HG02973 (cell line): ENCODE measurements at regions not wholly inside any gene's neighbourhood (a gene's known extent, or its start where the extent isn't known, plus 50 kb on each side); places are given as distances from the start of the nearest gene placed in this dataset.
"Not testable (repeated sequence)": the region's sequence is repeated elsewhere in the genome, so short reads cannot be mapped to it uniquely, and the experiment has no call there.

Source experiments
- ATAC-seq: cut with Tn5 transposase; IDR thresholded peaks from one replicate; pipeline ENCODE4 v1.9.1; 2021; ENCODE audit warnings: moderate library complexity; ENCODE audit not compliant: unreplicated experiment

DNA sequence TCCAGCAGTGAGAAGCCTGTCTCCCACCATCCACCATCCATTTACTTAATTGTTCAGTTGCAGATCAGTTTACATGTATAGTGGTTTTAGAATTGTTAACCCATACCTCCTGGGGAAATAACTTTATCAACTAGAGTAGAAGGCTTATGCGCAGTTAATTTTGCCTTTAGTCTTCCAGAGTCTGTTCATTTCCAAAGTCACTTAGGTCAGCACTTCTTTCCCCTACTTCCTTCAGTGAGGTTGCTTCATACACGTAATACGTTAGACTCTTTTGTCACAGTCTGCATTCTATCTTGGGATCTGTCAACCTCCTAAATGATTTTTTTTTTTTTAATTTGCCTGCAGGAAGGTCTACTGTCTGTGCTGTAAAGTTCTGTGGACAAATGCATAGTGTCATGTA lies 495.6 kb upstream of the ISX start:
- no peak for ATAC-seq

DNA sequence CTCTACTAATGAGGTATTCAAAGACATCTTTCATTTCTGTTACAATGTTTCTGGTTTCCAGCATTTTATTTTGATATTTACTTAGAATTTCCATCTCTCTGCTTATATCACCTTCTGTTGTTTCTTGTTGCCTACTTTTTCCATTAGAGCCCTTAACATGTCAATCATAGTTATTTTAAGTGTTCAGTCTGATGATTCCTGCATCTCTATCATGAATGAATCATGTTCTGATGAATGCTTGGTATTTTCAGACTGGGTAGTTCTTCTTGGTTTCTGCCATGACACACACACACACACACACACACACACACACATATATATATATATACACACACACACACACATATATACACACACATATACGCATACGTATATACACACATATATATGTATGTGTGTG lies 486.4 kb upstream of the ISX start:
- ATAC-seq: no peak

DNA sequence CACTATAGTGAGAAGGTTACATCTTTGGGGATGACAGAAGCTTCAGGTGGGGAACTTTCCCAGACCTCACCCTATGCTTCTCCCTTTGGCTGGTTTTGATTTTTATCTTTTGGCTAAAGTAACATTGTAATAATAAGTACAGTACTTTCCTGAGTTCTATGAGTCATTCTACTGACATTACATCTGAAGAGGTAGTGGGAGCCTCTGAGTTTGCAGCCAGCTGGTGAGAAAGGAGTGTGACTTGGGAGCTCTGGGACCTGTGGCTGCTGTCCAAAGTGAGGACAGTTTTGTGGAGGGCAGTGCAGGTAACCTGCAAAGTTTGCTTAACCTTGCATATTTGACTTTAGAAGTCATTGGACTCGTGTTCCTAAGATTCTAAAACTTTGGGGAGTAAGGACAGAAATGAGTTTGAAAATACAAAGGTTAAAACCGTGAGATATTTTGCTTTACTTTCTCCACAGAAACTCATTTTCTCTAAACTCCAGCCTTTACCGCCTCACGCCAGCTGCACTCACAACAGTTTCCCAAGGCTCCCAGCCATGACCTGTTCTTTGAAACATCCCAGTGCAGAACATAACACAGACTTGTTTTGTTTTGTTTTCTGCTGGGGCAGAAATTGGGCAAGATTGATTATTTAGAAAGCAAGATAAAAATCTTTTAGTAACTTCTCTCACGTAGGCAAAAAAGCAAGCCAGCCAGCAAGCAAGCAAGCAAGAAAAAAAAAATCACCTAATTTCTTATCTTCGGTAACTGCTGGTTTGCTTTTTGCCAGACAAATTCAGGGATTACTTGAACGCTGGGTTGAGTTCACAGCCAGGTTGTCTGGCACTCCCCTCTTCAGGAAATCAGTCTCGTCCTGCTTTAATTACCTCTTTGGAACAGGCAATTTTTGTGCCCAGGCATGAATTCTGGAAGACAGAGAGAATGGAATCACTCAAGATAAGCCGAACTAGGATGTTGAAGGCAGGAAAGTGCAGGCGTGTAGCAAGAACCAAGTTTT lies 478.3 kb upstream of the ISX start:
- no peak for ATAC-seq

DNA sequence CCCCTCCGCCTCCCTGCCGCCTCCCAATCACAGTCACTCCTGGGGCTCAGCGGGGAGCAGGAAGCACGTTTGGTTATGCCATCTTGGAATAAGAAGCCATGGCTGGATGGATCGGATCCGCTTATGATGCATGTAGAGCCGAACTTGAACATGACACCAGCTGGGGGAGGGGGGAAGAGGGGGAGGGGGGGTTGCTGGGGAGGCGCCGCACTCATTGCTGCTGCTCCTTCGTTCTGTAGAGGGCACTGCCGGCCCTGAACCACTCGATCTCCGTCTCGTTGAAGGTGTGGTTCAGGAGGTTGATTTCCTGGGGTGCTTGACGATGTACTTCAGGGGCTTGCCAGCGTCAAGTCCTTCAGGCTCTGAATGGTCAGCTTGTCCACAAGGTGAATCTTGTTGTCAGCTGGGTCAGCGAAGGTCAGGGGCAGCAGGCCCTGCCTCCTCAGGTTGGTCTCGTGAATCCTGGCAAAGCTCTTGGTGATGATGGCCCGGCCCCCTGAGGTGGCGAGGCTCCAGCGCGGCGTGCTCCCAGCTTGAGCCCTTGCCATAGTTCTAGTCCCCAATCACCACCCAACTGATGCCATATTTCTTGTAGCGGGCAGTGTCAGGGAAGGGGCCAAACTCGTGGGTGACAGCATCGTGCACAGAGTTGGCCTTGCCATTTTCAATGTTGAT lies 476.9 kb upstream of the ISX start:
- no peak for ATAC-seq

DNA sequence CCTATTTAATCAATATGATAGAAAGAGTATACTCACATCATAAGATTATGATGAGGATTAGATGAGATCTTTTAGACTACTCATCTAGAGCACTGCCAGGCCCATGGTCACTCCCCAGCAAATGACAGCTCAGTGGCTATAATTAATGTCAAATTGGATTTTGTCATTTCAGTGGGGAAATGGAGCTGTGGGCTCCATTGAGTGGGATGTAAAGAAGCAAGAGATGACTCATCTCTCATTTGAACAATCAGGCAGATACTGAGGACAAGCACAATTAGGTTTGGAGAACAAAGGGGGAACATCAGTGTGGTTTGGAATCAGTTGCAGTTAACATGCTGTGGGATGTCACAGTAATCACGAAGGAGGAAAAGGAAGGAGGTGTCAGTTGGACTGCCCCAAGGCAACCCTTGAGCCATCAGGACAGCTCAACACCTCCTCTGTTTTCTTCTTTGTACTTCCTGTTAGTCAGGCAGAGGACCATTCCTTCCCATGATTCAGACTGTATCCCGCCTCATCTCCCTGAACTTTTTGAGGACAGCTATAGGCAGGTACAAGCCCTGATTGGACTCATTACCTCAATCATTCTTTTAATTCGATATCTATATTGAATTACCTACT lies 473.7 kb upstream of the ISX start:
- no peak for ATAC-seq

DNA sequence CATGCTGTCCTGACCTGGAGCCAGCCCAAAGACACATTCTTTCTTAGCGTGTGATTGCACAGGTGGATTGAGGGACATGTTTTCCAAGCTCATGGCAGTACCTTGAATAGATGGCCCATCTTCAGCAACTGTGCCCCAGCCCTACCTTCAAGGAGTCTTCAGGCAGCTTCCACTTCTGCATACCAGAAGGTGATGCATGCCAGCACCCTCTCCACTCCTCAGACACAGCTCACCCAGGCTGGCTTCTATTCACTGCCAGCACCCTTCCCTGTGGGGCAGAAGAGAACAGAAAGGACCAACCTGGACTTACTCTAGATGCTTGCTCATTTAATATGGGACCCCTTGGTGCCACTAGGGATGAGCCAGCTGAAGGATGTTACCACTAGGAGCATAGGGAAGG lies 466.4 kb upstream of the ISX start:
- ATAC-seq: no peak

DNA sequence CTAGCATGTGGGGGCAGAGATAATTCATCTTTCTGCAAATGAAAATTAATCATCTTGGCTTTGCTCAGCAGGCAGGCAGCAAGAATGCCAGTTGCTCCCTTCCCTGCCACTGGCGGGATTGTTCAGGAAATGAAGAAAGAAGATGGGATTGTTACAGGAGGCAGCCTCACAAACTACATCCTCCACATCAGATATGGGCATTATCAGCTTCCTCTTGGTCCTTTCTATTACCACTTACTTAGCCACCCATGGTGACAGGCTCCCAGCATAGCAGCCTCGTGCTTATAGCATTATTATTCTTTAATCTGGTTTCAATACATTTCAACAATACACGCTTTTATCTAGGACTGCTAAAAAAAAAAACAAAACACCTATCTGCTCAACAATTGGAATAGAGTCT lies 461.6 kb upstream of the ISX start:
- no peak for ATAC-seq

DNA sequence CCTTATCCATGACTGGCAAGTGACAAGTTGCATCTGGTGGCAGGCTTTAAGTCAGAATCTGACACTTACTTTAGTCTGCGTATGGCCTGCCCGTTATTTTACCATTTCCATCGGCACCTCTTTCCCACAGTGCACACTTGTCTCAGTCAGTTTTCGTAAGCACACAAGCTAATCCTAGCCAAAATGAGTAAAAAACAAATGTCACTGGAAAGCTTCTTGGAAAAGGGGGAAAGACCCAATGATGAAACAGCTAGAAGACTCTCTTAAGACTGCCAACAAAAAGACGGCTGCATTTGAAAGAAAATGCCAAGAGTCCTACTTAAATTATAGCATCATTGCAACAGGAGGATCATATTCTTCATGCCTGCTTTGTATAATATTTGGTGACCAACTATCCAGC lies 457.9 kb upstream of the ISX start:
- ATAC-seq: no peak

DNA sequence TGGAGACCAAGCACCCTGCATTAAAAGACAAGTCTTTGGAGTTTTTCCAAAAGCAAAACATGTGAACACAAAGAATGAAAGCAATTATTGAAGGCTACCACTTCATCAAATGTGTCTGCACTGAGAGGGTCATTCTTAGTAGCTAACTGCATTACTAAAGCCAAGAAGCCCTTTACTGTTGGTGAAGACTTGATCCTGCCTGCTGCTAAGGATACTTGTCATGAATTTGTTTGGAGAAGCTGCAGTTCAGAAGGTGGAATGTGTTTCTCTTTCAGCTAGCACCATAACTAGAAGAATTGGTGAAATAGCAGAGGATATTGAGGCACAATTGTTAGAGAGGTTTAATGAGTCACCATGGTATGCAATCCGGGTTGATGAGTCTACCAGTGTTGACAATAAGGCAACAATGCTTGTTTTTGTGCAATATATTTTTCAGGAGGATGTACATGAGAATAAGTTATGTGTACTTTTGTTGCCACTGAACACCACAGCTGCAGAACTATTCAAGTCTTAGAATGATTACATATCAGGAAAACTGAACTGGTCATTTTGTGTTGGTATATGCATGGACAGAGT lies 457.3 kb upstream of the ISX start:
- ATAC-seq: no peak

DNA sequence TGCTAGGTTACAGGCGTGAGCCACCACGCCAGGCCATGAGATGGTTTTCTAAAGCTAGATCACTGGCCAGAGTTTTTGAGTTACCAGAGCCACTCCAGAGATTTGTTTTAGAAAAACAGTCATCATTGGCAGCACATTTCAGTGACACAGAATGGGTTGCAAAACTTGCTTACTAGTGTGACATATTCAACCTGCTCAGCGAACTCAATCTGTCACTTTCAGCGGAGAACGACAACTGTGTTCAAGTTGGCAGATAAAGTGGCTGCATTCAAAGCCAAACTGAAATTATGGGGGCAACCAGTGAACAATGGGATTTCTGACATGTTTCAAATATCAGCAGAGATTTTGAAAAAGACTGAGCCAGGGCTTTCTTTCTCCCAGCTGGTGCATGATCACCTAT lies 456.3 kb upstream of the ISX start:
- ATAC-seq: no peak

DNA sequence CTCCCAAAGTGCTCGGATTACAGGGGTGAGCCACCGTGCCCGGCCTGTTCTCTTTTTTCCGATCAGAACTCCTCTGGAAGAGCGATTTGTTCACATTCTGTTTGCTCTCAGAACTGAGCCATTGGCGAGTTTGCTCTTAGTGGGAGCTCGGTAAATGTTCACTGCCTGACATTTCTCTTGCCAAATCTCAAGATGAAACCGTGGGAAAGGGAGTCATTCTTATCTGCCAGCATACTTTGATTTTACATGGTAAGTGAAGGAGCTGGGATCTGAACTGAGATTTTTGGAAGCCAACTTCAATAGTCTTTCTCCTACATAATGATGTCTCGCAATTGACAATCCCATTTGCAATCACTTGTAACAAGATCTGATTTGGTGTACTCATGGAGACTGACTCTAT lies 445.8 kb upstream of the ISX start:
- ATAC-seq: no peak

DNA sequence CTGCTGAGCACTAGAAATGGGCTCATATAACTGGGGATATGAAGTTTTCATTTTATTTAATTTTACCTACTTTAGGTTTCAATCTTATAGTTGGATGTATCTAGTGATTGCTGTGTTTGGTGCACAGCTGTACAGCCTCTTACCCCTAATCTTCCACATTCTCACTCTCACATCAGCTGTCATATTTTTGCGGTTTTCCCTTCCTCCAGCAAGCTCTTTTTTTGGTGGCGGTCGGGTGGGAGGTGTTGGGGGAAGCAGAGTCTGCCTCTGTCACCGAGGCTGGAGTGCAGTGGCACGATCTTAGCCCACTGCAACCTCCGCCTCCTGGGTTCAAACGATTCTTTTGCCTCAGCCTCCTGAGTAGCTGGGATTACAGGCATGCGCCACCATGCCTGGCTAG lies 445.1 kb upstream of the ISX start:
- no peak for ATAC-seq

DNA sequence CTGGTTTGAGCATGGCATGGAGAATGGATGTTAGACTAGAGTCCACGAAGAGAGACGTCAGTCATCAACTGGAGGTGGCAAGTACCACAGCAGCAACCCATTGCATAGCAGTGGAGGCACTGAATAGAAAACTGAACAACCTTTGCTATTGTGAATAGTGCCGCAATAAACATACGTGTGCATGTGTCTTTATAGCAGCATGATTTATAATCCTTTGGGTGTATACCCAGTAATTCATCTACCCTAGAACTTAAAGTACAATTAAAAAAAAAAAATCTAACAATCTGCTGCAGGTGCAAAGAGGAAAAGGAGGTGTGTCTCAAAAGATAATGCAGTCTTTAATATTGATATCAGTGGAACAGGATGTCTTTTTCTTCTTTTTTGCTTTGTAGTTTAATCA lies 443.4 kb upstream of the ISX start:
- no peak for ATAC-seq

DNA sequence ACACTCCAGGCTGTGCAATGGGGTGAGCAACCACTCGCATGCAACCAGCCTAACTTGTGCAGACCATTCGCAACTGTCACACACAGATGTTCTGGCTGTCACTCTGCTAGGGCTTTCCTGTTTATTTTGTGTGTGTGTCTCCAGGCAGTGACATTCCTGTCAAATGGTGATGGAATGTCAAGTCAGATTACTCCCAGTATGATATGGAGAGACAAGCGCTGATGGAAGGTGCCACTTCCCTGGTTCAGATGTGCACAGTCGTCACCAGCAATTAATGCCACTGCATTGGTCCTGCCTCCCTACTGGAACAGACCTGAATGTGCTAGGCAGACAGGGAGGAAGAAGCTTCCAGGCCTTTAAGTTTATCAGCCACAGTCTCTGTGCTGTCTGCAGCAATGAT lies 442.4 kb upstream of the ISX start:
- ATAC-seq: no peak

DNA sequence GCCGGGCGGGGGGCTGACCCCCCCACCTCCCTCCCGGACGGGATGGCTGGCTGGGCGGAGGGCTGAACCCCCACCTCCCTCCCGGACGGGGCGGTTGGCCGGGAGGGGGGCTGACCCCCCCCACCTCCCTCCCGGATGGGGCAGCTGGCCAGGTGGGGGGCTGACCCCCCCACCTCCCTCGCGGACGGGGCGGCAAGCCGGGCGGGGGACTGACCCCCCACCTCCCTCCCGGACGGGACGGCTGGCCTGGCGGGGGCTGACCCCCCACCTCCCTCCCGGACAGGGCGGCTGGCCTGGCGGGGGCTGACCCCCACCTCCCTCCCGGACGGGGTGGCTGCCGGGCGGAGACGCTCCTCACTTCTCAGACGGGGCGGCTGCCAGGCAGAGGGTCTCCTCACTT lies 440.1 kb upstream of the ISX start:
- not testable (repeated sequence) for ATAC-seq

DNA sequence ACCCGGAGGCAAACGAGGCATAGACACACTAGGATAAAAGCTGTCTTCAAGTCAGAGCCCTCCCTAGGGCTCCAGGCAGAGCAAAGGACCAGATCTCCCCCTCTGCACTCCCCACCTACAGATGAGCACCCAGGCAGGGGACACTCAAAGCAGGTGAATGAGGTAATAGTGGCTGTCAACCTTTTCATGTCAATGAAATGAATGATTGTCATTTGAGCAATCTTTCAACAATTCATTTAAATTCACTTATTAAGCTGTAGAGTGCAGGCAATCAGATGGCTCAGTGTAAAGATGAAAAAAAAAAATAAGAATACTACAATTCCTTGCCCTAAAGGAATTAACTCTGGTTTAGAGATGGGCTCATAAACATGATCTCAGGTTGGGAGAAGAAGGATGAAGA lies 427.8 kb upstream of the ISX start:
- no peak for ATAC-seq

DNA sequence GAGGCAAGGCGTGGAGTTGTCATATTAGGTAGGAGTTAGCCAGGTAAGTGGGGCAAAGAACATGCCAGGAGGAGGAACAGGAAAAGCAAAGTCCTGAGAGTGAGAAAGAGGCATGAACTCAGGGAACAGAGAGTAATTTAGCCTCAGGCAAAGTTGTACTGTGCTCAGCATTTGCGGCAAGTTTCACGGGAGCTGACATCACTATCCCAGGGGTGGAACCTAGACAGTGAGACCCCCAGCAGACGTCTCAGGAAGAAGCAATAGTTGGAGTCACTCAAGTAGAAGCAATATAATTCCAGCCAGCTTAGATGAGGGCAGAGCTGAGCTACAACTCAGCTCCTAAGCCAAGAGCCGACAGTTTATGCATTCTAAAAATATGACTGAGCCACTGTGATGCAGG lies 426.0 kb upstream of the ISX start:
- ATAC-seq: no peak

DNA sequence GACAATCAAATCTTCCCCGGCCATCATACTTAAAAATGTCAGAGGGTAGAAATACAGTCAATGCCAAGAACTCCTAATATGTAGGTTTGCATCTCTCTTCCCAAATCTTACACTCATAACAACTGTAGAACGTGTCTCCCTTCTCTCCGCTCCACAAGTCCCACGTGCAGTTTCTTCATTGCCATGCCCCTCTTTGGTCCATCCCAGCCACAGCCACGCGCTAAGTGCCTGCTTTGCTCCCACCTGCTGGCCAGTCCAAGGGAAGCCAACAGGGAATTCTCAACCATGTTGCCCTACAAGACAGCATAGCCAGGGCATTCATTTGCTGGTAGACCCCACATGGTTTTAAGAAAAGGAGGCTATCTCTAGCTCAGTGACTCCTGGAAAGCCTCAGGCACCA lies 420.6 kb upstream of the ISX start:
- ATAC-seq: no peak

DNA sequence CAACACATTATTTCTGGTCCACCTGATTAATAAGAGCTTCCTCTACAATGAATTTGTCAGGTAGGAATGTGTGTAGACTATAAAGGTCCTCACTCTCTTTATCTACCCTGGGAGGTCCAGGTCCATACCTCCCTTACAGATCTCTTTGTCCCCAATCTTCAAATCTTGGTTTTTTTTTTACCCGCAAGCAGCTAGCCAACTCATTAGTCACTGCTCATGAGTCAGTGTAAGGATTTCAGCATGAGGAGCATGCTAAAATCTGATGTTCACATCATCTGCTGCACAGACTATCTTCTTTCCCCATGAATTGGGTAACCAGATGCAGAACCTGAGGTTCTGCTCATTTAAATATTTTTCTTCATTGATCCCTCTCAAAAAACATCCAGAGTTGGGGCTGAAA lies 397.0 kb upstream of the ISX start:
- no peak for ATAC-seq

DNA sequence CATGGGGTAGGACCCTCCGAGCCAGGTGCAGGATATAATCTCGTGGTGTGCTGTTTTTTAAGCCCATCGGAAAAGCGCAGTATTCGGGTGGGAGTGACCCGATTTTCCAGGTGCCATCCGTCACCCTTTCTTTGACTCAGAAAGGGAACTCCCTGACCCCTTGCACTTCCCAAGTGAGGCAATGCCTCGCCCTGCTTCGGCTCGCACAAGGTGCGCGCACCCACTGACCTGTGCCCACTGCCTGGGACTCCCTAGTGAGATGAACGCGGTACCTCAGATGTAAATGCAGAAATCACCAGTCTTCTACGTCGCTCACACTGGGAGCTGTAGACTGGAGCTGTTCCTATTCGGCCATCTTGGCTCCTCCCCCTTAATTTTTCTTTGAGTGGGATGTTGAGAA lies 382.9 kb upstream of the ISX start:
- ATAC-seq: not testable (repeated sequence)

DNA sequence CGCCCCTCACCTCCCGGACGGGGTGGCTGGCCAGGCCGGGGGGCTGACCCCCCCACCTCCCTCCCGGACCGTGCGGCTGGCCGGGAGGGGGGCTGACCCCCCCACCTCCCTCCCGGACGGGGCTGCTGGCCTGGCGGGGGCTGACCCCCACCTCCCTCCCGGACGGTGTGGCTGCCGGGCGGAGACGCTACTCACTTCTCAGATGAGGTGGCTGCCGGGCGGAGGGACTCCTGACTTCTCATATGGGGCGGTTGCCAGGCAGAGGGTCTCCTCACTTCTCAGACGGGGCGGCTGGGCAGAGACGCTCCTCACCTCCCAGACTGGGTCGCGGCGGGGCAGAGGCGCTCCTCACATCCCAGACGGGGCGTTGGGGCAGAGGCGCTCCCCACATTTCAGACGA lies 381.7 kb upstream of the ISX start:
- ATAC-seq: not testable (repeated sequence)

DNA sequence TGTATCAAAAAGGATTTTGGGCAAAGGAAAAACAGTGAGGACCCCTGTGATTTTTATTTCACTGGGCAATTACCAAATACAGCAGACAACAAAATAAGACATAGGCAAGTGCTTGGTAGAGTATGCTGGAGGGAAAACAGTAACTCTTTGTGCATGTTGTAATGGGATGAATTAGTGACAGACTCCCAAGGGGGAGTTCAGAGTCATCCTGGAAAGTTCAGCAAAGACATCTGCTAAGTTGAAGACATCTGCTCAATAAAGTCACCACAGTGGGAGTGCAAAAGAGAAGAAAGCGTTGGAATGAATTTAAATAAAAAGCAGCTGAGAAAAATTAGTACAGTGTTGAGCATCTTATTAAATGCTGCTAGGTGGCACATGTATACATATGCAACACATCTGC lies 378.8 kb upstream of the ISX start:
- ATAC-seq: no peak
